ENCODE measurements at regions not wholly inside any gene's neighbourhood (a gene's known extent, or its start where the extent isn't known, plus 50 kb on each side); places are given as distances from the start of the nearest gene placed in this dataset.

- H3K36me3 ChIP-seq (ENCODE audit: control insufficient read depth in 4 of 4, insufficient read depth in 3 of 4, low read depth in 1 of 4, low read length in 3 of 4), result no peaks in the 10 kb centered on the region
- no peak overlapping the region for H3K27ac ChIP-seq (ENCODE audit: low read depth in 1 of 2, low read length in 2 of 2)
- no peak for DNase-seq (ENCODE audit: low spot score)
- WGBS, result 44% methylated on average over 1 of the region's 1 CpG
- no peaks in the 10 kb centered on the region for H3K27me3 ChIP-seq (ENCODE audit: control insufficient read depth in 4 of 4, insufficient read depth in 4 of 4, low read length in 3 of 4)
- H3K9me3 ChIP-seq (ENCODE audit: control insufficient read depth in 4 of 4, low read length in 3 of 4), result no peaks in the 10 kb centered on the region
- no peaks in the 10 kb centered on the region for H3K4me1 ChIP-seq (ENCODE audit: control insufficient read depth in 4 of 4, insufficient read depth in 4 of 4, low read length in 3 of 4)
- H3K9ac ChIP-seq (ENCODE audit: low read depth in 1 of 2, low read length in 2 of 2), result no peak overlapping the region
- no peak for TF ChIP-seq NR2F2 (IDR thresholded peaks at IDR 0.05)
- no peak for TF ChIP-seq GABPA (IDR thresholded peaks at IDR 0.05 in 1 of 2, conservative IDR thresholded peaks at IDR 0.05 in 1 of 2)
- TF ChIP-seq RXRA (IDR thresholded peaks at IDR 0.05), result no peak
- no peak for TF ChIP-seq TAF1 (conservative IDR thresholded peaks at IDR 0.05)
- TF ChIP-seq ZBTB33 (IDR thresholded peaks at IDR 0.05), result no peak
- no peak for TF ChIP-seq HNF4G (IDR thresholded peaks at IDR 0.05)
- no peak for TF ChIP-seq JUND (IDR thresholded peaks at IDR 0.05)
- no peak overlapping the region for H3K4me3 ChIP-seq (ENCODE audit: low read depth in 1 of 3, low read length in 3 of 3)
Measured at GRCh38 chr12:115240251-115240650, 556.3 kb upstream of the TBX3 start.

GRCh38 chr12:115235880-115236279, 551.9 kb upstream of the TBX3 start:
- H3K36me3 ChIP-seq (ENCODE audit: control insufficient read depth in 4 of 4, insufficient read depth in 3 of 4, low read depth in 1 of 4, low read length in 3 of 4), result no peaks in the 10 kb centered on the region
- H3K4me1 ChIP-seq (ENCODE audit: control insufficient read depth in 4 of 4, insufficient read depth in 4 of 4, low read length in 3 of 4), result no peaks in the 10 kb centered on the region
- DNase-seq (ENCODE audit: low spot score), result no peak
- no peaks in the 10 kb centered on the region for H3K9me3 ChIP-seq (ENCODE audit: control insufficient read depth in 4 of 4, low read length in 3 of 4)
- WGBS, result 67% methylated on average over 1 of the region's 1 CpG
- H3K9ac ChIP-seq (ENCODE audit: low read depth in 1 of 2, low read length in 2 of 2), result no peak overlapping the region
- H3K4me3 ChIP-seq (ENCODE audit: low read depth in 1 of 3, low read length in 3 of 3), result no peak overlapping the region
- H3K27ac ChIP-seq (ENCODE audit: low read depth in 1 of 2, low read length in 2 of 2), result no peak overlapping the region
- H3K27me3 ChIP-seq (ENCODE audit: control insufficient read depth in 4 of 4, insufficient read depth in 4 of 4, low read length in 3 of 4), result no peaks in the 10 kb centered on the region
- no peak for TF ChIP-seq TAF1 (conservative IDR thresholded peaks at IDR 0.05)
- no peak for TF ChIP-seq NR2F2 (IDR thresholded peaks at IDR 0.05)
- TF ChIP-seq RXRA (IDR thresholded peaks at IDR 0.05), result no peak
- TF ChIP-seq HNF4G (IDR thresholded peaks at IDR 0.05), result no peak
- no peak for TF ChIP-seq JUND (IDR thresholded peaks at IDR 0.05)
- no peak for TF ChIP-seq REST (IDR thresholded peaks at IDR 0.05)
- TF ChIP-seq ZBTB33 (IDR thresholded peaks at IDR 0.05), result no peak
- TF ChIP-seq YY1 (IDR thresholded peaks at IDR 0.05), result no peak
- TF ChIP-seq MAX (IDR thresholded peaks at IDR 0.05), result no peak
- TF ChIP-seq GABPA (IDR thresholded peaks at IDR 0.05 in 1 of 2, conservative IDR thresholded peaks at IDR 0.05 in 1 of 2), result no peak
- no peak for TF ChIP-seq CTCF (IDR thresholded peaks at IDR 0.05; ENCODE audit: low read depth, low read length, missing input control)
- TF ChIP-seq FOXA1 (IDR thresholded peaks at IDR 0.05), result no peak
- no peak for TF ChIP-seq RAD21 (IDR thresholded peaks at IDR 0.05)
- no peak for TF ChIP-seq SP1 (IDR thresholded peaks at IDR 0.05)
- no peak for TF ChIP-seq EGR1 (IDR thresholded peaks at IDR 0.05; ENCODE audit: low read depth in 2 of 2)
- no peak for TF ChIP-seq ATF3 (IDR thresholded peaks at IDR 0.05)
- no peak for TF ChIP-seq FOXA2 (IDR thresholded peaks at IDR 0.05)
- no peak for TF ChIP-seq HNF4A (conservative IDR thresholded peaks at IDR 0.05)

Measured in liver (tissue), 8 donors.